HG02610 (cell line): ENCODE measurements at regions not wholly inside any gene's neighbourhood (a gene's known extent, or its start where the extent isn't known, plus 50 kb on each side); places are given as distances from the start of the nearest gene placed in this dataset.

Experiments used
- ATAC-seq: cut with Tn5 transposase; IDR thresholded peaks from one replicate; pipeline ENCODE4 v1.9.1; 2021; ENCODE audit warnings: mild to moderate bottlenecking, moderate library complexity; ENCODE audit not compliant: unreplicated experiment

GRCh38 chr15:100703032-100703578, 100.7 kb downstream of the ASB7 start:
- peak; percentile 100 for ATAC-seq

- no peak for ATAC-seq
Observed at GRCh38 chr15:100703671-100704070, 101.3 kb downstream of the ASB7 start.

- ATAC-seq: no peak
Observed at GRCh38 chr15:100704281-100705055, 102.1 kb downstream of the ASB7 start.

- no peak for ATAC-seq
Observed at GRCh38 chr15:100705065-100705464, 102.7 kb downstream of the ASB7 start.

- ATAC-seq: no peak
Observed at GRCh38 chr15:100705841-100706240, 103.5 kb downstream of the ASB7 start.

- no peak for ATAC-seq
Observed at GRCh38 chr15:100707229-100707628, 104.8 kb downstream of the ASB7 start.

- ATAC-seq: no peak
Observed at GRCh38 chr15:100708916-100709315, 106.5 kb downstream of the ASB7 start.

GRCh38 chr15:100710222-100710621, 107.8 kb downstream of the ASB7 start:
- no peak for ATAC-seq

GRCh38 chr15:100710744-100711515, 108.5 kb downstream of the ASB7 start:
- ATAC-seq: no peak

- no peak for ATAC-seq
Observed at GRCh38 chr15:100711516-100712021, 109.2 kb downstream of the ASB7 start.

- ATAC-seq: no peak
Observed at GRCh38 chr15:100712226-100712625, 109.8 kb downstream of the ASB7 start.

- ATAC-seq: no peak
Observed at GRCh38 chr15:100713163-100713867, 110.9 kb downstream of the ASB7 start.

- ATAC-seq: no peak
Observed at GRCh38 chr15:100714034-100714748, 111.8 kb downstream of the ASB7 start.

GRCh38 chr15:100714749-100715342, 112.5 kb downstream of the ASB7 start:
- ATAC-seq: no peak

GRCh38 chr15:100715571-100716455, 113.4 kb downstream of the ASB7 start:
- no peak for ATAC-seq

GRCh38 chr15:100716456-100717085, 114.2 kb downstream of the ASB7 start:
- no peak for ATAC-seq

- no peak for ATAC-seq
Observed at GRCh38 chr15:100717596-100717995, 115.2 kb downstream of the ASB7 start.
